Dendritic cell treated with granulocyte-macrophage colony-stimulating factor and Interleukin-4, amounts not matched to agents 40 ng/mL and 50 ng/mL, for 4 days (primary cell): ENCODE measurements at regions not wholly inside any gene's neighbourhood (a gene's known extent, or its start where the extent isn't known, plus 50 kb on each side); places are given as distances from the start of the nearest gene placed in this dataset.
"Not testable (repeated sequence)": the region's sequence is repeated elsewhere in the genome, so short reads cannot be mapped to it uniquely, and the experiment has no call there.

Source experiments
- H3K27ac Mint-ChIP-seq: one replicate; pipeline ENCODE4 v1.8.0; 2022; ENCODE audit warnings: mild to moderate bottlenecking, mixed read lengths
- H3K27me3 Mint-ChIP-seq: one replicate; pipeline ENCODE4 v1.8.0; 2022; ENCODE audit warnings: mild to moderate bottlenecking, mixed read lengths
- H3K36me3 Mint-ChIP-seq: one replicate; pipeline ENCODE4 v1.8.0; 2022; ENCODE audit warnings: low read depth, mixed read lengths
- H3K4me1 Mint-ChIP-seq: one replicate; pipeline ENCODE4 v1.8.0; 2022; ENCODE audit warnings: low read depth, mixed read lengths
- H3K4me3 Mint-ChIP-seq: one replicate; pipeline ENCODE4 v1.8.0; 2022; ENCODE audit warnings: mild to moderate bottlenecking, moderate library complexity, mixed read lengths
- H3K9me3 Mint-ChIP-seq: one replicate; pipeline ENCODE4 v1.8.0; 2022; ENCODE audit warnings: mixed read lengths
- intact Hi-C: fragments of 100-400 bp; cut with micrococcal nuclease; formaldehyde crosslinking; loops from one replicate; pipeline ENCODE4 v1.15.0; 2022

DNA sequence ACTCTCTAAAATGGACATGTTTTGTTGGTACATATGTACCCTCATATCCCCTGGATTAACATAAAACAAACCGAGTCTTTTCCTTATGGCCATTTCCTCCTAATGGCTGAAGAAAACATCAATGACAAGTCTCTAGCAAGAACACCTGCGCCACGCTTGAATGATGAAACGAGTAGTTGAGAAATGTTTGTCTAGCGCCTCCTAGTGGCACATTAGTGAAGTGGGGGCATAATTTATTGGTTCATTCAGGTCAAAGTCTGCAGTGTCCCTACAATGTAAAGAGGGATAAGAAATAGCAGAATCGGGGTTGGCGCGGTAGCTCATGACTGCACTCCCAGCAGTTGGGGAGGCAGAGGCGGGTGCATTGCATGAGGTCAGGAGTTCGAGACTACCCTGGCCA lies 391.8 kb upstream of the USP9Y start:
- Mint-ChIP-seq H3K27ac (no peak overlapping the region), H3K27me3 (no peaks in the 10 kb centered on the region), H3K4me3 (no peak overlapping the region), H3K9me3 (no peaks in the 10 kb centered on the region), H3K4me1 (peaks cover 4% of the 10 kb centered on the region), H3K36me3 (no peaks in the 10 kb centered on the region)
- intact Hi-C loops: no loop called here

GRCh38 chrY:12310832-12311231 lies 390.2 kb upstream of the USP9Y start:
- Mint-ChIP-seq H3K27ac (no peak overlapping the region), H3K4me1 (peaks cover 4% of the 10 kb centered on the region), H3K9me3 (no peaks in the 10 kb centered on the region), H3K36me3 (no peaks in the 10 kb centered on the region), H3K4me3 (no peak overlapping the region), H3K27me3 (no peaks in the 10 kb centered on the region)
- intact Hi-C loops: no loop called here

DNA sequence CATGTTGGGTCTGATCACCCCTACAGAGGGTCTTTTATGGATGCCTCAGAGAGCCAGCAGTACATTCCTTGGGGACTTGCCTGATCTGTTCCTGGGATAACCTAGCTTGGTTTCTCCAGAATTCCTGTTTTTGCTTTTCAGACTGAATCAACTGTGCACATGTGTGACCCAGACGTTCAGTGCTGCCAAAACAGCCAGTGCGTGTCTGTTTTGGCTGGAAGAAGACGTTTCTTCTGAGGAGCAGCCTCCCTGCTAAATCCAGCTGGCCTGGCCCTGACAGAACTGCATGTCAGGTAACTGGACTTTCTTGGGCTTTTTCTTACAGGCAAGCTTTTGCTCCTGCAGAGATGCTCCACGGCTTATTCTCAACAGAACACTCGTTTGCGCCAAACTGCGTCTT lies 373.3 kb upstream of the USP9Y start:
- Mint-ChIP-seq H3K27ac (no peak overlapping the region), H3K4me3 (no peak overlapping the region), H3K27me3 (no peaks in the 10 kb centered on the region), H3K4me1 (no peaks in the 10 kb centered on the region), H3K9me3 (no peaks in the 10 kb centered on the region), H3K36me3 (no peaks in the 10 kb centered on the region)
- intact Hi-C loops: no loop called here

- not testable (repeated sequence) for H3K36me3 Mint-ChIP-seq, H3K27ac Mint-ChIP-seq
Measured at GRCh38 chrY:12331917-12332316, 369.1 kb upstream of the USP9Y start.

DNA sequence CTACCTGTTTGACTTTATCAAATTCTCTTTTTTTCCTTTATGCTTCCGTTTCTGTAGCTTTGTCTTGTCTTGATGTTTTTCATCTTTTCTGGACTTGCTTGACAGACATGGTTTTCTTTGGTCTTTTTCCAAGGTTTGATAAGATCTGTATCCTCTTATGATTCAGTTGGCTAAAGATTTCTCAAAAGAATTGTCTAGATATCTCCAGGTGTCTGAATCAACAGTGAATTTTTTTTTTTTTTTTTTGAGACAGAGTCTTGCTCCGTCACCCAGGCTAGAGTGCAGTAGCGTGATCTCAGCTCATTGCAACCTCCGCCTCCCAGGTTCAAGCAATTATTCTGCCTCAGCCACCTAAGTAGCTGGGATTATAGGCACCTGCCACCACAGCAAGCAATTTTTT lies 357.8 kb upstream of the USP9Y start:
- no peaks in the 10 kb centered on the region for H3K4me1 Mint-ChIP-seq
- H3K27me3 Mint-ChIP-seq: no peaks in the 10 kb centered on the region
- no peaks in the 10 kb centered on the region for H3K36me3 Mint-ChIP-seq
- H3K4me3 Mint-ChIP-seq: no peak overlapping the region
- no peaks in the 10 kb centered on the region for H3K9me3 Mint-ChIP-seq
- intact Hi-C loops: no loop called here
- no peak overlapping the region for H3K27ac Mint-ChIP-seq

More at GRCh38 chrY:12331917-12332316, 369.1 kb upstream of the USP9Y start:
- H3K27me3 Mint-ChIP-seq, H3K4me3 Mint-ChIP-seq, H3K4me1 Mint-ChIP-seq, intact Hi-C loops, H3K9me3 Mint-ChIP-seq: not testable (repeated sequence)

GRCh38 chrY:12348181-12348580 lies 352.9 kb upstream of the USP9Y start:
- no peak overlapping the region for H3K27ac Mint-ChIP-seq
- intact Hi-C loops: no loop called here
- H3K4me1 Mint-ChIP-seq: no peaks in the 10 kb centered on the region
- H3K36me3 Mint-ChIP-seq: no peaks in the 10 kb centered on the region
- no peaks in the 10 kb centered on the region for H3K9me3 Mint-ChIP-seq
- H3K27me3 Mint-ChIP-seq: no peaks in the 10 kb centered on the region
- H3K4me3 Mint-ChIP-seq: no peak overlapping the region

DNA sequence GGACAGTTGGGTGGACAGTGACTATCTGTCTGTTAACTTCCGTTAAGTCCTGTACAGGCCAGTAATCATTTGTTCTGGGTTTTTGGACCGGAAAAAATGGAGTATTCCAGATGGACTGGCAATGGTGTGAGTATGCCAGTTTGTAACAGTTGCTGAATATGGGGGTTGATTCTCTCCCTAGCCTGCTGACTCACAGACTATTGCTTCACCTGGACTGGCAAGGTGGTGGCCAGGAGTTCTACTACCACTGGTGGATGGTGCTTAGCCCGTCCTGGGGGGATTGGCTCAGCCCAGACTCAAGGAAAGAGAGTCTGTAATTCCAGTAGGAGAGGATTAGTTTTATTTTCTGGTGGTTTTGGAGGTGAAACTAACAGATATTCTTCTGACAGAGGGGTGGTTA lies 343.8 kb upstream of the USP9Y start:
- no peaks in the 10 kb centered on the region for H3K4me1 Mint-ChIP-seq
- no peaks in the 10 kb centered on the region for H3K27me3 Mint-ChIP-seq
- intact Hi-C loops: no loop called here
- H3K9me3 Mint-ChIP-seq: no peaks in the 10 kb centered on the region
- H3K36me3 Mint-ChIP-seq: no peaks in the 10 kb centered on the region
- H3K4me3 Mint-ChIP-seq: no peak overlapping the region
- H3K27ac Mint-ChIP-seq: no peak overlapping the region

GRCh38 chrY:12357655-12358054 lies 343.4 kb upstream of the USP9Y start:
- Mint-ChIP-seq H3K27me3 (no peaks in the 10 kb centered on the region), H3K4me3 (no peak overlapping the region), H3K27ac (no peak overlapping the region), H3K9me3 (no peaks in the 10 kb centered on the region), H3K36me3 (no peaks in the 10 kb centered on the region), H3K4me1 (no peaks in the 10 kb centered on the region)
- intact Hi-C loops: no loop called here

DNA sequence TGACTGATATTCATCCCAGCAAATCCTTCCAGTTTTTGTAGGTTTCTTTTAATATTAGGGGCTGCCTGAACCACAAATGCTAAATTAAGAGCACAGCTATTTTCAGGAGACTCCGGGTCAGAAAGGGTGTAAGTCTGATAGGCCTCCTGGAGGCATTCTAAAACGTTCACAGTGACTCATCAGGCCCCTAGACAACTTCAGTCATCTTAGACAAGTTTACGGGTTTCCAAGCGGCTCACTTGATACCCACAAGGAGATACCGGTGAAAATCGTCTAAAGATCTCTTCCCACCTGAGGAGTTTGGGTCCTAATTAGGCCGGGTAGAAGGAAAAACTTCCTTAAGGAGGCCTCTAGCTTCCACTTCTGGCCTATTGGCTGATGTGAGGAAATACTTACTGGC lies 342.7 kb upstream of the USP9Y start:
- H3K4me3 Mint-ChIP-seq: no peak overlapping the region
- H3K27ac Mint-ChIP-seq: no peak overlapping the region
- H3K36me3 Mint-ChIP-seq: no peaks in the 10 kb centered on the region
- no peaks in the 10 kb centered on the region for H3K4me1 Mint-ChIP-seq
- intact Hi-C loops: no loop called here
- no peaks in the 10 kb centered on the region for H3K9me3 Mint-ChIP-seq
- no peaks in the 10 kb centered on the region for H3K27me3 Mint-ChIP-seq

DNA sequence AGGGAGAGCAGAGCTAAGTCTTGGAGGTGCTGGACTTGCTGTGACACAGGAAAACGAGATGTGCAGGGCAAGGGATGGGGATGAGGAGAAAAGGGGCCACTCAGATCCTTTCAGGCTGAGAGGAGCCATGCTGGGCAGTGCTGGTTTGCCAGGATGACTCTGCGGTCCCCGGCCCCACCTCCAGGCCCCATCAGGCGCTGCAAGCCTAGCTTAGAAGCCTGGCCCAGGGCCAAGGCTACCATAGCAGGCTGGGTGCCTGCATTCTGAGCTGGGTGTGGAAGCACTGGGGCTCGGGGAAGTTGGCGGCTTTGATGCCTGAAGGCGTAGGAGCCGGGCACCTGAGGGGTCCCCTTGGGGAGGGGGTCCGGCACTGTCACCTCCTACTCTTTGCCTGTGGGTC lies 341.2 kb upstream of the USP9Y start:
- no peaks in the 10 kb centered on the region for H3K4me1 Mint-ChIP-seq
- no peaks in the 10 kb centered on the region for H3K27me3 Mint-ChIP-seq
- H3K27ac Mint-ChIP-seq: no peak overlapping the region
- no peak overlapping the region for H3K4me3 Mint-ChIP-seq
- no peaks in the 10 kb centered on the region for H3K36me3 Mint-ChIP-seq
- H3K9me3 Mint-ChIP-seq: no peaks in the 10 kb centered on the region
- intact Hi-C loops: no loop called here

DNA sequence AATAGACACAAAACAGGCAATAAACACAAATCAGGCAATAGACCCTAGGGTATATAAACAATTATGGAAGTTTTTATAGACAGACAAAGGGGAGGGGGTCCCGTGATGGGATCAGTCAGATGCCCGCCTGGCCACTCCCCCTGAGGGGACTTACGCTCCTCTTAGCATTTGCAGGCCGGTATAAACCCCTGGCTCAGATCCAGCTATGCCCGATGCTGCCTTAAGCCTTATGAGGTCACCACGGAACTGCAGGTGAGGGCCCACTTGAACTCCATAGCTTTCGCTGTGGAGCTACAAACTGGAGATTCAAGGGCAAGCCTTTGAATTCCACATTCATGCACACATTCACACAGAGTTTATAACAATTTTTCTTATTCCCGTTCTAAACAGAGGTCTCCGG lies 340.5 kb upstream of the USP9Y start:
- Mint-ChIP-seq H3K4me3 (no peak overlapping the region), H3K9me3 (no peaks in the 10 kb centered on the region), H3K27ac (no peak overlapping the region), H3K4me1 (no peaks in the 10 kb centered on the region), H3K27me3 (no peaks in the 10 kb centered on the region), H3K36me3 (no peaks in the 10 kb centered on the region)
- intact Hi-C loops: no loop called here

GRCh38 chrY:12365311-12365910 lies 335.6 kb upstream of the USP9Y start:
- Mint-ChIP-seq H3K9me3 (no peaks in the 10 kb centered on the region), H3K27me3 (no peaks in the 10 kb centered on the region), H3K4me1 (no peaks in the 10 kb centered on the region), H3K4me3 (no peak overlapping the region), H3K27ac (no peak overlapping the region), H3K36me3 (no peaks in the 10 kb centered on the region)
- intact Hi-C loops: no loop called here

GRCh38 chrY:12374588-12374987 lies 326.4 kb upstream of the USP9Y start:
- H3K36me3 Mint-ChIP-seq, H3K27me3 Mint-ChIP-seq, H3K27ac Mint-ChIP-seq, H3K4me1 Mint-ChIP-seq, H3K9me3 Mint-ChIP-seq, intact Hi-C loops, H3K4me3 Mint-ChIP-seq: not testable (repeated sequence)

DNA sequence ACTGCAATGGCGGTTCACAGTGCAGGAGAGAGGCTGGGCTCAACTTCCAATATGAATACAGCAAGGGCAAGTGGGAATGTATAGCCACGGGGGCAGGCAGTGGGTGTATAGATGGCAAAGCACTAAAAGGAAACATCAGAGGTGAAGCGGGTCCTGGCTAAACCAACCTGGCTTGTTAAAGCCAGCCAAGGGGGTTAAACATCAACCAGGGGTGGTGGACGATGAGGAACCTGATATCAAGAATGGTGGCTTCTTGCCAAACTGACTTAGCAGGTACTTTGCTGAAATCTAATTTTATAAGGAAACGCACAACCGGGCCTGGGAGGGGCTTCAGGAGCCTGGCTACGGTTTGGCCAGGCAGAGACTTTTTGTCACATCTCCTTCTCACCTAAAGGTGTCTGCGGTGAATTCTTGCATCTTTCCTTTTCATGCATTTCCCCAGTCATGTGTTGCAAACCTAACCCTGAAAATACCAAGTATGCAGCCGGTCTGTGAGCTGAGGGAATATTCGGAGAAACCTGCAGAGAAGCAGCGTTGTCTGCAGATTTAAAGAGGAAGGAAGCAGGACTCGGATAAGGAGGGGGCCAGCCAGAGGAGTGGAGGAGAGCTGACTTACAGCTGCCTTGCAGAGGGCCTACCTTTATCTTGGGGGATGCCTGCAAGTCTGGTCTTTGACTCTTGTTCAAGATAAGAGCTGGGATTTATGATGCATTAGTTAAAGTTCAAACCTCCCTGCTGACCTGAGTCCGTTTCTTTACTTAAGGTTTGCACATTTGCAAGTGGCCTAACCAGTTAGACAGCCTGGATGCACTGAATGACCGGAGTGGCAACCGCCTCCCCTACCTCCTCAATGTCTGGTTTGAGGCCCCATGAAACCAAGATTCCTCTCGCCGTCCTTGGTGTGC lies 309.1 kb upstream of the USP9Y start:
- not testable (repeated sequence) for H3K4me1 Mint-ChIP-seq, H3K4me3 Mint-ChIP-seq

GRCh38 chrY:12393190-12393589 lies 307.8 kb upstream of the USP9Y start:
- Mint-ChIP-seq H3K9me3 (no peaks in the 10 kb centered on the region), H3K4me3 (no peak overlapping the region), H3K27ac (no peak overlapping the region), H3K27me3 (no peaks in the 10 kb centered on the region), H3K36me3 (no peaks in the 10 kb centered on the region), H3K4me1 (peaks cover 8% of the 10 kb centered on the region)
- intact Hi-C loops: no loop called here

More for the DNA sequence above, 309.1 kb upstream of the USP9Y start:
- intact Hi-C loops, H3K27me3 Mint-ChIP-seq, H3K36me3 Mint-ChIP-seq, H3K27ac Mint-ChIP-seq, H3K9me3 Mint-ChIP-seq: not testable (repeated sequence)
